ENCODE measurements at regions not wholly inside any gene's neighbourhood (a gene's known extent, or its start where the extent isn't known, plus 50 kb on each side); places are given as distances from the start of the nearest gene placed in this dataset.

DNA sequence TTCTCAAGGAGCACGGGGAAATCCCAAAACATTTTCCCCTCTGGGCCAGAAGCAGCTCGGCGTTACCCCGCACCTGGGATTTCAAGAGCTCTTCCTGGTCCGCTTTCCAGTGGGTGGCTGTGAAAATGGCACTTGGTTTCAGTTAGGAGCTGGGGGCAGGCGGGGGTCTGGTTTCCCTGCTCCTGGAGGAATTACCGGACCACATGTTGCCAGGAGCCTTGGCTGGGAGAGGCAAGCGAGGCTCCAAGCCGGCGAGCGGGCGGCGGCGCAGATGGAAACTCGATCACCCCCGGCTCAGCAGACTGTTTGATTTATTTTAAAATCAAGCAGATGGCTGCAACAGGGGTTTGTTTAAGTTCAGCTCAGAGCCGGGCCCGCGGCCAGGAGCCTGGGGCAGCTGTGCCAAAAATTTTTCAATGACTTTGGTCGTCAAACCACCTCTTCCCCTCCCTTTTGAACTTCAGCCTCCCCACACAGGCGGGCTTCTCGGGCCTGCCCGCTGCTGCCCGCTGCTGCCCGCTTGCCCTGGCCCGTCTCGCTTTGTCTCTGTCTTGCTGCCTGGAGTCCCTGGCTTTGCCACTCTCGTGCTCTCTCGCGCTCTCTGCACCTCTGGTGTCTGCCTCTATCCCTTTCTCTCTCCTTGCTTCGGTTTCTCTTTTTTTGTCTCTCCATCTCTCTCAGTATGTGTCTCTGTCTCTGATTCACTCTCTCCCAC lies 108.0 kb upstream of the CIBAR2 start (continued):
- no peak for TF ChIP-seq REST (IDR thresholded peaks at IDR 0.05; ENCODE audit: low read depth, low read length)
- no peak for TF ChIP-seq TEAD4 (IDR thresholded peaks at IDR 0.05; ENCODE audit: borderline replicate concordance, insufficient read depth)
- no peak for TF ChIP-seq NRF1 (IDR thresholded peaks at IDR 0.05; ENCODE audit: low read depth, low read length)
- TF ChIP-seq SIN3A (IDR thresholded peaks at IDR 0.05; ENCODE audit: borderline replicate concordance, low read depth, low read length), result no peak; the same call in 1 of the 2 replicates
- TF ChIP-seq JUND (IDR thresholded peaks at IDR 0.05), result no peak
- TF ChIP-seq TCF12 (IDR thresholded peaks at IDR 0.05), result peak; percentile 90
- TF ChIP-seq NFIC (IDR thresholded peaks at IDR 0.05; ENCODE audit: borderline replicate concordance), result peak; percentile 95
- TF ChIP-seq FOXM1 (IDR thresholded peaks at IDR 0.05; ENCODE audit: low read depth), result 0 out of 2 replicates have a peak, but pooled peaks have one; percentile 28
- TF ChIP-seq RFX5 (IDR thresholded peaks at IDR 0.05; ENCODE audit: low read length), result no peak
- TF ChIP-seq, protein P1, sequence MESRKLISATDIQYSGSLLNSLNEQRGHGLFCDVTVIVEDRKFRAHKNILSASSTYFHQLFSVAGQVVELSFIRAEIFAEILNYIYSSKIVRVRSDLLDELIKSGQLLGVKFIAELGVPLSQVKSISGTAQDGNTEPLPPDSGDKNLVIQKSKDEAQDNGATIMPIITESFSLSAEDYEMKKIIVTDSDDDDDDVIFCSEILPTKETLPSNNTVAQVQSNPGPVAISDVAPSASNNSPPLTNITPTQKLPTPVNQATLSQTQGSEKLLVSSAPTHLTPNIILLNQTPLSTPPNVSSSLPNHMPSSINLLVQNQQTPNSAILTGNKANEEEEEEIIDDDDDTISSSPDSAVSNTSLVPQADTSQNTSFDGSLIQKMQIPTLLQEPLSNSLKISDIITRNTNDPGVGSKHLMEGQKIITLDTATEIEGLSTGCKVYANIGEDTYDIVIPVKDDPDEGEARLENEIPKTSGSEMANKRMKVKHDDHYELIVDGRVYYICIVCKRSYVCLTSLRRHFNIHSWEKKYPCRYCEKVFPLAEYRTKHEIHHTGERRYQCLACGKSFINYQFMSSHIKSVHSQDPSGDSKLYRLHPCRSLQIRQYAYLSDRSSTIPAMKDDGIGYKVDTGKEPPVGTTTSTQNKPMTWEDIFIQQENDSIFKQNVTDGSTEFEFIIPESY (IDR thresholded peaks at IDR 0.05; ENCODE audit: borderline replicate concordance, low read depth), result no peak
- 0 out of 2 replicates have a peak, but pooled peaks have one; percentile 43 for TF ChIP-seq YY1 (IDR thresholded peaks at IDR 0.05; ENCODE audit: low read depth)
- TF ChIP-seq EP300 (IDR thresholded peaks at IDR 0.05; ENCODE audit: borderline replicate concordance in 1 of 2, low read depth in 1 of 2, low read length in 1 of 2), result peak; percentile 66 to 71; a peak in 2 of 4 replicates
- no peak for TF ChIP-seq CHD2 (IDR thresholded peaks at IDR 0.05; ENCODE audit: low read length, partially characterized antibody)
- TF ChIP-seq TAF1 (IDR thresholded peaks at IDR 0.05; ENCODE audit: borderline replicate concordance, low read depth, low read length), result peak; percentile 42; the same call in 1 of the 2 replicates
- TF ChIP-seq EZH2phosphoT487 (IDR thresholded peaks at IDR 0.05; ENCODE audit: borderline replicate concordance, low read depth), result no peak
- peak; percentile 55 for TF ChIP-seq MAX (IDR thresholded peaks at IDR 0.05; ENCODE audit: low read depth)
